Ovary (tissue), 7 donors: ENCODE measurements at regions not wholly inside any gene's neighbourhood (a gene's known extent, or its start where the extent isn't known, plus 50 kb on each side); places are given as distances from the start of the nearest gene placed in this dataset.

Experiments
- DNase-seq, 5 donors: peaks; one replicate each; pipeline ENCODE4 v3.0.0-alpha.2; 2019 to 2020
- H3K27ac ChIP-seq, 2 donors: fragments of 200-600 bp; one replicate each; pipeline versions ENCODE4 v1.5.1 to v1.8.0; 2019 to 2022
- H3K27me3 ChIP-seq: fragments of 200-600 bp; one replicate; pipeline ENCODE4 v1.8.0; 2022
- H3K36me3 ChIP-seq: fragments of 200-600 bp; sonication (generic); one replicate; pipeline ENCODE4 v1.5.1; 2019
- H3K4me1 ChIP-seq: one replicate; pipeline ENCODE4 v1.8.1; 2013; ENCODE audit warnings: mild to moderate bottlenecking, moderate library complexity; ENCODE audit not compliant: insufficient read depth
- H3K4me3 ChIP-seq: fragments of 200-600 bp; sonication (generic); one replicate; pipeline ENCODE4 v1.5.1; 2017
- H3K9me3 ChIP-seq, 2 donors: fragments of 200-600 bp in 1 of 2; sonication (generic) in 1 of 2; one replicate each; pipeline versions ENCODE4 v1.5.1 to v1.8.1; 2013 to 2019; ENCODE audit warnings: mild to moderate bottlenecking in 1 of 2, moderate library complexity in 1 of 2
- CTCF ChIP-seq, 3 donors: fragments of 450-650 bp in 2 of 3; fragments of 200-600 bp in 1 of 3; IDR thresholded peaks; one replicate each; pipeline versions ENCODE4 v1.5.1 to v1.8.0; 2016 to 2022; ENCODE audit warnings: antibody characterized with exemption in 3 of 3, mild to moderate bottlenecking in 1 of 3
- EP300 ChIP-seq: sonication (generic); formaldehyde crosslinking; IDR thresholded peaks from one replicate; pipeline ENCODE4 v1.6.1; 2017; ENCODE audit warnings: antibody characterized with exemption
- POLR2A ChIP-seq: fragments of 450-650 bp; IDR thresholded peaks from one replicate; pipeline ENCODE4 v1.6.1; 2017; ENCODE audit warnings: antibody characterized with exemption, mild to moderate bottlenecking, moderate library complexity
- WGBS, 3 donors: extraction: QIAGEN DNeasy Blood & Tissue Kit in 1 of 3; methylation state at CpG; one replicate each; pipeline versions ENCODE4 v1.1.5 to v1.1.7; 2013 to 2017; 5-methylcytosine and 5-hydroxymethylcytosine counted together
- intact Hi-C, 4 donors: fragments of 100-400 bp; cut with DNase I; formaldehyde crosslinking; loops; one replicate each; pipeline versions ENCODE4 v1.11.0 to v1.15.1; 2022 to 2023
- donor health status: DM: no; HTN: no; CAD: no; lungs with moderate emphysema.
- donor health status: DM: no; HTN: no; CAD: no.
- donor health status: Bipolar disorder and iron deficiency.
- donor health status: DM: no; HTN: no; CAD: no.
- donor health status: DM: yes; HTN: yes; CAD: no.

GRCh38 chr14:44422699-44423098 is 84.4 kb downstream of the FSCB start:
- WGBS, 3 donors, result 91 to 94% (median 93%) methylated on average over 4 of the region's 4 CpGs
- intact Hi-C loops, result no loop called here
- H3K27me3 ChIP-seq, result no peaks in the 10 kb centered on the region
- H3K9me3 ChIP-seq, result no peaks in the 10 kb centered on the region
- H3K36me3 ChIP-seq, result no peaks in the 10 kb centered on the region
- no peaks in the 10 kb centered on the region for H3K4me1 ChIP-seq
- no peak overlapping the region for H3K27ac ChIP-seq
- H3K4me3 ChIP-seq, result no peak overlapping the region
- no peak for DNase-seq
- no peak for TF ChIP-seq EP300
- TF ChIP-seq CTCF (IDR thresholded peaks at IDR 0.05), result no peak
- no peak for TF ChIP-seq POLR2A

DNA sequence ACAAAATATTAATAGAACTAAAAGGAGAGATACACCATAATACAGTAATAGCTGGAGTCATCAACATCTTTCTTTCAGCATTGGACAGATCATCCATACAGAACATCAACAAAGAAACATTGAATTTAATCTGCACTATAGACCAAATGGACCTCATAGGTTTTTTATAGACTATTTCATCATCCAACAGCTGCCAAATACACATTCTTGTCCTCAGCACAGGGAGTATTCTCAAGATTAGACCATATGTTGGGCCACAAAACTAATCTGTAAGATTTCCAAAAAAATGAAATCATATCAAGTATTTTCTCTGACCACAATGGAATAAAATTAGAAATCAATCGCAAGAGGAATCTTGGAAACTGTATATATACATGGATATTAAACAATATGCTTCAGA is 86.9 kb downstream of the FSCB start:
- no peaks in the 10 kb centered on the region for H3K27me3 ChIP-seq
- no peak for DNase-seq
- TF ChIP-seq CTCF (IDR thresholded peaks at IDR 0.05) (no peak), POLR2A (no peak), EP300 (no peak)
- no peaks in the 10 kb centered on the region for H3K9me3 ChIP-seq
- 10 to 31% (median 16%) methylated on average over 1 of the region's 1 CpG for WGBS, 3 donors
- H3K27ac ChIP-seq, result no peak overlapping the region
- no peak overlapping the region for H3K4me3 ChIP-seq
- no peaks in the 10 kb centered on the region for H3K4me1 ChIP-seq
- no peaks in the 10 kb centered on the region for H3K36me3 ChIP-seq
- intact Hi-C loops, result no loop called here

- H3K27ac ChIP-seq, result no peak overlapping the region
- intact Hi-C loops, result no loop called here
- TF ChIP-seq POLR2A (no peak), CTCF (IDR thresholded peaks at IDR 0.05) (no peak)
- 75 to 83% (median 80%) methylated on average over 5 of the region's 5 CpGs for WGBS, 3 donors
- no peak overlapping the region for H3K4me3 ChIP-seq
- DNase-seq, result no peak
- no peaks in the 10 kb centered on the region for H3K36me3 ChIP-seq
- no peaks in the 10 kb centered on the region for H3K9me3 ChIP-seq
- no peaks in the 10 kb centered on the region for H3K27me3 ChIP-seq
- H3K4me1 ChIP-seq, result no peaks in the 10 kb centered on the region
Observed at GRCh38 chr14:44418856-44419255, 88.2 kb downstream of the FSCB start.

DNA sequence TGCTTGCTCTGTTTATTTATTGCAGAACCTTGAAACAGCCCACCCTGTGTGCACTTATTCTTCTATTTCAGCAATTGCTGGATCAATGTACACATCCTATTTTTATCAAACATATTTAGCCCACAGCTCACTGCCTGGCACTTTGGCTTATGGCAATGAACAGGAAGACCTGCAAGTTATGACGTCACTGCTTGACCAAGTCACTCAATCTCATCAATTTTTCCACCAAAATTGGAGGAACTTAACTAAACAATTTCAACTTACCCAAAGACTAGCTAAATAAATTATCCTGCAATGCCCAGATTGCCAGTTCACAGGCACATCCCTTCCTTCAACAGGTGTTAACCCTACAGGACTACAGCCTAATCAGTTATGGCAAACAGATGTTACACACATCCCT is 89.3 kb downstream of the FSCB start:
- no peak for DNase-seq
- Histone ChIP-seq H3K9me3 (no peaks in the 10 kb centered on the region), H3K27ac (no peak overlapping the region), H3K4me1 (no peaks in the 10 kb centered on the region), H3K4me3 (no peak overlapping the region), H3K27me3 (no peaks in the 10 kb centered on the region), H3K36me3 (no peaks in the 10 kb centered on the region)
- 81 to 95% (median 87%) methylated on average over 1 of the region's 1 CpG for WGBS, 3 donors
- intact Hi-C loops, result no loop called here
- TF ChIP-seq POLR2A, result no peak
- TF ChIP-seq EP300, result no peak
- no peak for TF ChIP-seq CTCF (IDR thresholded peaks at IDR 0.05)

DNA sequence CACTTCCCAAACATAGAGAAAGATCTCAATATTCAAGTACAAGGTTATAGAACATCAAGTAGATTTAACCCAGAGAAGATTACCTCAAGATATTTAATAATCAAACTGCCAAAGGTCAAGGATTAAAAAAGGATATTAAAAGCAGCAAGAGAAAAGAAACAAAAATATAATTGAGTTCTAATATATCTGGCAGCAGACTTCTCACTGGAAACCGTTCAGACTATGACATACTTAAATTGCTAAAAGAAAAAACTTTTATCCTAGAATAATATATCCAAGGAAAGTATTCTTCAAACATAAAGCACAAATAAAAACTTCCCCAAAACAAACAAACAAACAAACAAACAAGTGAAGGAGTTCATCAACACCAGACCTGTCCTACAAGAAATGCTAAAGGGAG is 92.4 kb downstream of the FSCB start:
- H3K4me3 ChIP-seq, result no peak overlapping the region
- TF ChIP-seq CTCF (IDR thresholded peaks at IDR 0.05) (no peak), EP300 (no peak), POLR2A (no peak)

More for the DNA sequence above, 92.4 kb downstream of the FSCB start:
- Histone ChIP-seq H3K27ac (no peak overlapping the region), H3K9me3 (no peaks in the 10 kb centered on the region), H3K4me1 (no peaks in the 10 kb centered on the region), H3K27me3 (no peaks in the 10 kb centered on the region), H3K36me3 (no peaks in the 10 kb centered on the region)
- intact Hi-C loops, result no loop called here
- no peak for DNase-seq
- WGBS, 3 donors, result 33 to 44% (median 36%) methylated on average over 1 of the region's 1 CpG
